Activated CD4-positive, alpha-beta memory T cell treated with anti-CD3 and anti-CD28 coated beads for 36 hours (primary cell): ENCODE measurements at regions not wholly inside any gene's neighbourhood (a gene's known extent, or its start where the extent isn't known, plus 50 kb on each side); places are given as distances from the start of the nearest gene placed in this dataset.

Source experiments
- CTCF ChIA-PET: fragments of 350-600 bp; sonication (Branson Sonifier 250); formaldehyde crosslinking; loops from one replicate; lab custom pipeline; 2021; ENCODE audit warnings: antibody characterized with exemption, inconsistent platforms; lab: Charles Lee
- POLR2A ChIA-PET: fragments of 350-600 bp; sonication (Branson Sonifier 250); formaldehyde crosslinking; loops from one replicate; lab custom pipeline; 2021; ENCODE audit warnings: antibody characterized with exemption; lab: Charles Lee
- DNase-seq: peaks from one replicate; pipeline ENCODE4 v3.0.0-alpha.2; 2020
- H3K27ac Mint-ChIP-seq: one replicate; pipeline ENCODE4 v1.8.0; 2021; ENCODE audit warnings: mixed read lengths
- H3K27me3 Mint-ChIP-seq: one replicate; pipeline ENCODE4 v1.8.0; 2021; ENCODE audit warnings: mixed read lengths
- H3K36me3 Mint-ChIP-seq: one replicate; pipeline ENCODE4 v1.8.0; 2021; ENCODE audit warnings: mixed read lengths
- H3K4me1 Mint-ChIP-seq: one replicate; pipeline ENCODE4 v1.8.0; 2021; ENCODE audit warnings: low read depth, mixed read lengths
- H3K4me3 Mint-ChIP-seq: one replicate; pipeline ENCODE4 v1.8.0; 2021; ENCODE audit warnings: mild to moderate bottlenecking, mixed read lengths
- H3K9me3 Mint-ChIP-seq: one replicate; pipeline ENCODE4 v1.8.0; 2021; ENCODE audit warnings: mixed read lengths
- intact Hi-C: fragments of 100-400 bp; cut with micrococcal nuclease; formaldehyde crosslinking; loops from one replicate; pipeline ENCODE4 v1.15.1; 2023

DNA sequence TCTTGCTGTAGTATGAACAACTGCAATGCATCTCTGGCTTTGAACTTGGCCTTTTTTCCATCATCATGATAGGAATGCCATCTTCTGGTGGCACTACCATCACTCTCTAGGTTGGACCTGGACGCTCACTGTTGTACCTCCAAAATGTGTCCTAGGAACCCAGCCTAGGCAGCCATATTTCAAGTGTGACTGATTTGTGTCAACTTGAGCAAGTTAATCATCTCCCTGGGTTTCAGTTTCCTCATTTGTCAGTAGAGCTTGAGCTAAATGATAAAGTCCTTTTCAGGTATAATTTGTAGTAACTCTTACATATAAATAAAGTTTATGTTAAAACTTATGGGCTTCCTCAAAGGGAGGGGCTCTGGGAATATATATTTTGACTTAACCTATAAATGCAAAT is 241.7 kb upstream of the CEP162 start:
- Mint-ChIP-seq H3K27ac (no peak overlapping the region), H3K27me3 (no peaks in the 10 kb centered on the region), H3K4me3 (no peak overlapping the region), H3K36me3 (no peaks in the 10 kb centered on the region), H3K4me1 (no peaks in the 10 kb centered on the region), H3K9me3 (peaks cover 3% of the 10 kb centered on the region)
- ChIA-PET POLR2A (no interaction called here), CTCF (no interaction called here)
- intact Hi-C loops: no loop called here
- DNase-seq: no peak

DNA sequence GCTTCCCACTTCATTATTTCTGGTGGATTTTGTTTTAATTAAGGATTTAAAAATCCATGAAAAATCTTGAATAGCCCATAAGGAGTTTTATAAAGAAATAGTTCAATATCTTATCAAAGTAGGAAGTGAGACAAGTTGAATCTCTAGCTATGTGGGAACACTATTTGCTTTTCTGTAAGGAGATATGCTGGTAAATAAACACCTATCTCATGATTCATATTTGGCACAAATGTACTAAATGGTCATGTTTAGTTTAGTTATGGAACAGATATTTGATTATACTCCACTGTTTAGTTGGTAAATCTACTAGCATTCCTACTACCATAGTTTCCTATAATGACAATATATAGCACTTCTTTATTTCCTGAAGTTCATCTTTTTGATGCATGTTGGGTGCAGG is 239.9 kb upstream of the CEP162 start:
- Mint-ChIP-seq H3K36me3 (no peaks in the 10 kb centered on the region), H3K4me1 (no peaks in the 10 kb centered on the region), H3K4me3 (no peak overlapping the region), H3K27me3 (no peaks in the 10 kb centered on the region), H3K27ac (no peak overlapping the region), H3K9me3 (peaks cover 3% of the 10 kb centered on the region)
- intact Hi-C loops: no loop called here
- DNase-seq: no peak
- ChIA-PET CTCF (no interaction called here), POLR2A (no interaction called here)

- H3K36me3 Mint-ChIP-seq: no peaks in the 10 kb centered on the region
- intact Hi-C loops: no loop called here
- peaks cover under 1% of the 10 kb centered on the region for H3K9me3 Mint-ChIP-seq
- H3K27ac Mint-ChIP-seq: no peak overlapping the region
- no peak overlapping the region for H3K4me3 Mint-ChIP-seq
- CTCF ChIA-PET: no interaction called here
- DNase-seq: no peak
- no peaks in the 10 kb centered on the region for H3K4me1 Mint-ChIP-seq
- H3K27me3 Mint-ChIP-seq: no peaks in the 10 kb centered on the region
- POLR2A ChIA-PET: interaction anchor here (0.6 kb wide), 1 partner anchor 435 kb away, joined by 3 read pairs; no protein-coding TSS in a partner anchor
Observed at GRCh38 chr6:84466511-84466910, 239.1 kb upstream of the CEP162 start.

GRCh38 chr6:84464471-84464870 is 237.0 kb upstream of the CEP162 start:
- H3K9me3 Mint-ChIP-seq: no peaks in the 10 kb centered on the region
- H3K27ac Mint-ChIP-seq: no peak overlapping the region
- POLR2A ChIA-PET: no interaction called here
- no peaks in the 10 kb centered on the region for H3K36me3 Mint-ChIP-seq
- no peaks in the 10 kb centered on the region for H3K27me3 Mint-ChIP-seq
- no peak overlapping the region for H3K4me3 Mint-ChIP-seq
- CTCF ChIA-PET: no interaction called here
- no peaks in the 10 kb centered on the region for H3K4me1 Mint-ChIP-seq
- intact Hi-C loops: no loop called here
- no peak for DNase-seq

GRCh38 chr6:84462698-84463097 is 235.3 kb upstream of the CEP162 start:
- DNase-seq: no peak
- H3K36me3 Mint-ChIP-seq: no peaks in the 10 kb centered on the region
- H3K9me3 Mint-ChIP-seq: peaks cover 2% of the 10 kb centered on the region
- no peak overlapping the region for H3K4me3 Mint-ChIP-seq
- ChIA-PET POLR2A (no interaction called here), CTCF (no interaction called here)
- H3K4me1 Mint-ChIP-seq: no peaks in the 10 kb centered on the region
- no peaks in the 10 kb centered on the region for H3K27me3 Mint-ChIP-seq
- H3K27ac Mint-ChIP-seq: no peak overlapping the region
- intact Hi-C loops: no loop called here

GRCh38 chr6:84461461-84461860 is 234.0 kb upstream of the CEP162 start:
- no peak for DNase-seq
- no peaks in the 10 kb centered on the region for H3K4me1 Mint-ChIP-seq
- intact Hi-C loops: no loop called here
- ChIA-PET POLR2A (no interaction called here), CTCF (no interaction called here)
- peaks cover 2% of the 10 kb centered on the region for H3K9me3 Mint-ChIP-seq
- no peak overlapping the region for H3K27ac Mint-ChIP-seq
- H3K27me3 Mint-ChIP-seq: no peaks in the 10 kb centered on the region
- H3K4me3 Mint-ChIP-seq: no peak overlapping the region
- no peaks in the 10 kb centered on the region for H3K36me3 Mint-ChIP-seq

DNA sequence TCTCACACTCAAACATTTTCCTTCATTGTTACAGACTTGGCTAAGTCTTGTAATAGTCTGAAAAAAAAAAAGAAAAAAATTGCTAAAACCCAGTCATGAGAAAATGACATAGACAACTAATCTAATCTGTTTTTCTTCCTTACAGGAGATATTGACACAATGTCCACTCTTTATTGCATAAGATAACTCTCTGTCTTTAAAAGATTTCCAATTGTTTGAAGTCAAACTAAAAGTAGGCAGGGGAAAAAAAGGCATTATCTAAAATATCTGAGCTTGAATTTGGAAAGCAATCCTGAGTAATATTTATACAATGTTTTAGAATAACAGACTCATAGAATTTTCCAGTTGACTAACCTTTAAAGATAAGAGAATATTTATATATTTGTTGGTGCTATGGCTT is 233.0 kb upstream of the CEP162 start:
- no peaks in the 10 kb centered on the region for H3K4me1 Mint-ChIP-seq
- peaks cover 2% of the 10 kb centered on the region for H3K9me3 Mint-ChIP-seq
- no peak for DNase-seq
- H3K4me3 Mint-ChIP-seq: no peak overlapping the region
- no peak overlapping the region for H3K27ac Mint-ChIP-seq
- POLR2A ChIA-PET: no interaction called here
- CTCF ChIA-PET: no interaction called here
- intact Hi-C loops: no loop called here
- H3K27me3 Mint-ChIP-seq: no peaks in the 10 kb centered on the region
- H3K36me3 Mint-ChIP-seq: no peaks in the 10 kb centered on the region

DNA sequence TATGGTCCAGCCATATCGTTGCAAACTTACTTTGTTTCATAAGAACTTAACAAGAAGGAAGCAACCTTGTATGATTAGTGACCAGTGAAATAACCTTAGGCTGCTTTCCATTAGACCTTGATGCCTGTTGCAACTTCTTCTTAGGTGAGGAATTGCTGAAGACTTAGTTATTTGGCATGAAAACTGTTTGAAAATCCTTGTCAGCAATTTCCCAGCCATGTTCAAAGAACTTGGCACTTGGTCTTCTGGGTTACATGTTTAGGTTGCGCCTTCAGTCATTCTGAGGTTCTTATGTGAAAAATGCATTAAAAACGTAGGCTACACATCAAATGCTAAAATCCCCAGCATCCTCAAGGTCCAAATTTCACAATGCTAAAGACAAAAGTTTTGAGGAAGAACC is 232.0 kb upstream of the CEP162 start:
- no peak for DNase-seq
- Mint-ChIP-seq H3K27ac (no peak overlapping the region), H3K9me3 (peaks cover 2% of the 10 kb centered on the region), H3K4me3 (no peak overlapping the region), H3K36me3 (no peaks in the 10 kb centered on the region), H3K27me3 (no peaks in the 10 kb centered on the region), H3K4me1 (no peaks in the 10 kb centered on the region)
- POLR2A ChIA-PET: no interaction called here
- intact Hi-C loops: no loop called here
- CTCF ChIA-PET: no interaction called here

- H3K27me3 Mint-ChIP-seq: no peaks in the 10 kb centered on the region
- no peak overlapping the region for H3K4me3 Mint-ChIP-seq
- H3K4me1 Mint-ChIP-seq: no peaks in the 10 kb centered on the region
- H3K36me3 Mint-ChIP-seq: no peaks in the 10 kb centered on the region
- CTCF ChIA-PET: no interaction called here
- intact Hi-C loops: no loop called here
- POLR2A ChIA-PET: no interaction called here
- peaks cover 2% of the 10 kb centered on the region for H3K9me3 Mint-ChIP-seq
- no peak for DNase-seq
- no peak overlapping the region for H3K27ac Mint-ChIP-seq
Observed at GRCh38 chr6:84458271-84458670, 230.8 kb upstream of the CEP162 start.

DNA sequence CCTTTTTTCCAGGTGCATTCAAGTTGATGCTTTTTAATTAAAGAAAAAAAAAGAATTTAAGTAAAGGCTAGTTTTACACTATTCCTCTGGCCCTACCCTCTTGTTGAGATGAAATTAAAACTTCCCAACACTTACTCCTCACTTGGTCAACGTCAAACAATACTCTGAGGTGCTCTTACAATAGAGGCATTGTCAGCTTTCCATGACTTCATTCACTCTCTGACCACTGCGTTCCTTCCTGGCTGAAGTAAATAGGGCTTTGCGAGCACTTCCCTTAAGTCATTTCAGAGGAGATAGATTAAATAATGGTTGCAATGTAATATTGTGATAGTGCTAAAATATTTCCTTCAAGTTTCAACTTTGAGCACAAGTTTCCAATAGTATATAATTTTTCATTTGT is 229.8 kb upstream of the CEP162 start:
- no peaks in the 10 kb centered on the region for H3K4me1 Mint-ChIP-seq
- H3K4me3 Mint-ChIP-seq: no peak overlapping the region
- no peaks in the 10 kb centered on the region for H3K27me3 Mint-ChIP-seq
- CTCF ChIA-PET: no interaction called here
- intact Hi-C loops: no loop called here
- no peaks in the 10 kb centered on the region for H3K36me3 Mint-ChIP-seq
- peaks cover 2% of the 10 kb centered on the region for H3K9me3 Mint-ChIP-seq
- H3K27ac Mint-ChIP-seq: no peak overlapping the region
- POLR2A ChIA-PET: no interaction called here
- DNase-seq: no peak

GRCh38 chr6:84456803-84457202 is 229.4 kb upstream of the CEP162 start:
- CTCF ChIA-PET: no interaction called here

GRCh38 chr6:84455511-84456029 is 228.1 kb upstream of the CEP162 start:
- Mint-ChIP-seq H3K36me3 (no peaks in the 10 kb centered on the region), H3K27me3 (no peaks in the 10 kb centered on the region), H3K4me1 (no peaks in the 10 kb centered on the region), H3K4me3 (no peak overlapping the region), H3K9me3 (peaks cover 4% of the 10 kb centered on the region), H3K27ac (no peak overlapping the region)
- intact Hi-C loops: no loop called here
- DNase-seq: no peak
- ChIA-PET CTCF (no interaction called here), POLR2A (no interaction called here)

More at GRCh38 chr6:84456803-84457202, 229.4 kb upstream of the CEP162 start:
- Mint-ChIP-seq H3K4me3 (no peak overlapping the region), H3K36me3 (no peaks in the 10 kb centered on the region), H3K9me3 (peaks cover 3% of the 10 kb centered on the region), H3K27me3 (no peaks in the 10 kb centered on the region), H3K4me1 (no peaks in the 10 kb centered on the region), H3K27ac (no peak overlapping the region)
- intact Hi-C loops: no loop called here
- POLR2A ChIA-PET: no interaction called here
- DNase-seq: no peak

DNA sequence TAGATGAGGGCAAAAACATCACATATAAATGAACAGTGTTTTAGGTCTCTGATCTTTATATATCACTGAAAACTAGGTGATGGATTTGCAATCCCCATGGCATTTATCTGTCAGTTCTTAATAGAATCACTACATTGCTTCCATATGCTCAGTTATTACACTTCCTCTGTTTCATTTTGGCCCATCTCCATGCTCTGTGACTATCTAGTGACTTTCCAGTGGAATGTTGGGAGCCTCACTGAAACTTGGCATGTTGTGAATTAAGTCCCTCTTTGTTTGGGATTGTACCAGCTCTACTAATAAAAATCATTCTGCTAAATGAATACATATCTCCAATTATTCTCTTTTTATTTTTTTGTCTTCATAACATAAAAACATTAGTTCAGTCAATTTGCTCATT is 226.1 kb upstream of the CEP162 start:
- Mint-ChIP-seq H3K36me3 (no peaks in the 10 kb centered on the region), H3K4me3 (no peak overlapping the region), H3K27ac (no peak overlapping the region), H3K9me3 (peaks cover 4% of the 10 kb centered on the region), H3K4me1 (no peaks in the 10 kb centered on the region), H3K27me3 (no peaks in the 10 kb centered on the region)
- POLR2A ChIA-PET: no interaction called here
- CTCF ChIA-PET: no interaction called here
- DNase-seq: no peak
- intact Hi-C loops: no loop called here
